ENCODE measurements at regions not wholly inside any gene's neighbourhood (a gene's known extent, or its start where the extent isn't known, plus 50 kb on each side); places are given as distances from the start of the nearest gene placed in this dataset.

GRCh38 chr11:97850701-97851100, 1170.0 kb upstream of the CNTN5 start:
- H3K27me3 ChIP-seq (ENCODE audit: control insufficient read depth, insufficient read depth, low read length): no peaks in the 10 kb centered on the region
- H3K36me3 ChIP-seq (ENCODE audit: control insufficient read depth, insufficient read depth, low read length): no peaks in the 10 kb centered on the region
- TF ChIP-seq CTCF (IDR thresholded peaks at IDR 0.05; ENCODE audit: insufficient read depth, low read length, poor library complexity, severe bottlenecking): no peak
- H3K4me3 ChIP-seq (ENCODE audit: low read depth, low read length): no peak overlapping the region
- DNase-seq (ENCODE audit: low read depth): no peak

GRCh38 chr11:97854357-97854756, 1166.4 kb upstream of the CNTN5 start:
- no peak for DNase-seq (ENCODE audit: low read depth)
- Histone ChIP-seq H3K27me3 (ENCODE audit: control insufficient read depth, insufficient read depth, low read length) (no peaks in the 10 kb centered on the region), H3K4me3 (ENCODE audit: low read depth, low read length) (no peak overlapping the region), H3K36me3 (ENCODE audit: control insufficient read depth, insufficient read depth, low read length) (no peaks in the 10 kb centered on the region)
- no peak for TF ChIP-seq CTCF (IDR thresholded peaks at IDR 0.05; ENCODE audit: insufficient read depth, low read length, poor library complexity, severe bottlenecking)

GRCh38 chr11:97854877-97855276, 1165.9 kb upstream of the CNTN5 start:
- no peak overlapping the region for H3K4me3 ChIP-seq (ENCODE audit: low read depth, low read length)
- H3K27me3 ChIP-seq (ENCODE audit: control insufficient read depth, insufficient read depth, low read length): no peaks in the 10 kb centered on the region
- no peaks in the 10 kb centered on the region for H3K36me3 ChIP-seq (ENCODE audit: control insufficient read depth, insufficient read depth, low read length)
- DNase-seq (ENCODE audit: low read depth): no peak
- TF ChIP-seq CTCF (IDR thresholded peaks at IDR 0.05; ENCODE audit: insufficient read depth, low read length, poor library complexity, severe bottlenecking): no peak

- no peaks in the 10 kb centered on the region for H3K36me3 ChIP-seq (ENCODE audit: control insufficient read depth, insufficient read depth, low read length)
- H3K27me3 ChIP-seq (ENCODE audit: control insufficient read depth, insufficient read depth, low read length): no peaks in the 10 kb centered on the region
- no peak for TF ChIP-seq CTCF (IDR thresholded peaks at IDR 0.05; ENCODE audit: insufficient read depth, low read length, poor library complexity, severe bottlenecking)
- no peak for DNase-seq (ENCODE audit: low read depth)
- H3K4me3 ChIP-seq (ENCODE audit: low read depth, low read length): no peak overlapping the region
Observed at GRCh38 chr11:97856666-97857065, 1164.1 kb upstream of the CNTN5 start.

GRCh38 chr11:97860237-97860636, 1160.5 kb upstream of the CNTN5 start:
- H3K4me3 ChIP-seq (ENCODE audit: low read depth, low read length): no peak overlapping the region
- no peak for DNase-seq (ENCODE audit: low read depth)
- H3K36me3 ChIP-seq (ENCODE audit: control insufficient read depth, insufficient read depth, low read length): no peaks in the 10 kb centered on the region
- no peaks in the 10 kb centered on the region for H3K27me3 ChIP-seq (ENCODE audit: control insufficient read depth, insufficient read depth, low read length)
- TF ChIP-seq CTCF (IDR thresholded peaks at IDR 0.05; ENCODE audit: insufficient read depth, low read length, poor library complexity, severe bottlenecking): no peak

GRCh38 chr11:97862021-97862420, 1158.7 kb upstream of the CNTN5 start:
- Histone ChIP-seq H3K27me3 (ENCODE audit: control insufficient read depth, insufficient read depth, low read length) (no peaks in the 10 kb centered on the region), H3K36me3 (ENCODE audit: control insufficient read depth, insufficient read depth, low read length) (no peaks in the 10 kb centered on the region), H3K4me3 (ENCODE audit: low read depth, low read length) (no peak overlapping the region)
- no peak for TF ChIP-seq CTCF (IDR thresholded peaks at IDR 0.05; ENCODE audit: insufficient read depth, low read length, poor library complexity, severe bottlenecking)
- DNase-seq (ENCODE audit: low read depth): no peak
